Activated T-helper 2 cell treated with anti-CD3 and anti-CD28 coated beads, Interferon-gamma antibody, Interleukin-2, Interleukin-4, amounts not matched to agents 10 μg/mL and 5 μg/mL and 100 μg/mL, durations not matched to agents 14 hours and 24 hours and 36 hours (primary cell): ENCODE measurements at regions not wholly inside any gene's neighbourhood (a gene's known extent, or its start where the extent isn't known, plus 50 kb on each side); places are given as distances from the start of the nearest gene placed in this dataset.
"Not testable (repeated sequence)": the region's sequence is repeated elsewhere in the genome, so short reads cannot be mapped to it uniquely, and the experiment has no call there.

Experiments used
- DNase-seq: peaks from one replicate; pipeline ENCODE4 v3.0.0; 2021; ENCODE audit warnings: low spot score
- H3K27ac Mint-ChIP-seq: one replicate; pipeline ENCODE4 v1.8.0; 2021; ENCODE audit warnings: mixed read lengths
- H3K27me3 Mint-ChIP-seq: one replicate; pipeline ENCODE4 v1.8.0; 2021; ENCODE audit warnings: low read depth, mixed read lengths
- H3K36me3 Mint-ChIP-seq: one replicate; pipeline ENCODE4 v1.8.0; 2021; ENCODE audit warnings: low read depth, mixed read lengths
- H3K4me1 Mint-ChIP-seq: one replicate; pipeline ENCODE4 v1.8.0; 2021; ENCODE audit warnings: low read depth, mixed read lengths
- H3K4me3 Mint-ChIP-seq: one replicate; pipeline ENCODE4 v1.8.0; 2021; ENCODE audit warnings: low read depth, mild to moderate bottlenecking, moderate library complexity, mixed read lengths
- H3K9me3 Mint-ChIP-seq: one replicate; pipeline ENCODE4 v1.8.0; 2021; ENCODE audit warnings: mixed read lengths
- intact Hi-C: fragments of 100-400 bp; cut with micrococcal nuclease; formaldehyde crosslinking; loops from one replicate; pipeline ENCODE4 v1.15.1; 2023

DNA sequence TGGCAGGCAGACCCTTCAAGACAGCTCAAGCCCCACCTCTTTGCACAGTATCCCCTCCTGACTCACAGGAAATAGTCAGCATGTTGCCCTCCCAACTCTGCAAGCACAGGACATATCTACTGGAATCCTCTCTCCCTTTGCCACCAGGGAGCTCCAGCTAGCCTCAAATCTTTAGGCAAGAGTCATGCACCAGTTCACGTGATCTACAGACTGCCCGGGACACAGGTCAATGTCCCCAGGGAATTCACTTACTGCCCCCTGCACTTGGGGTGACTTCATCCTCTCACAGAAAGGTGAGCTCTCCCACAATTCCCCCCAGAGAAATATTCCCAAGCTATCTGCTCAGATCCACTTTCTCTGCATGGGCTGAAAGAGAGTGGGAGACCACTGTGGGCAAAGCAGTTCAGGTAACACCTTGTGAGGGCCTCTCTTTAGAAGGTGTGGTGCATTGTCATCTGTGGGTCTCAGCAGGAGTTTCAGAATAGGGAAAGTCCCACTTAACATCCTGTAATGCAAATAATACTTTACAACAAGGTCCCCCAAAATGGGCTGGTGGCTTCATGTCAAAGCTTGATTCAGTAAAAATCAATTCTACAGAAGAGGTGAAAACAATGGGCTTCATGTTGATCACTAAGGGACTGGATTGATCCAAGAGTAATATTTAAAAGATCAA, 129.9 kb downstream of the NOC3L start:
- no peaks in the 10 kb centered on the region for H3K36me3 Mint-ChIP-seq
- intact Hi-C loops: no loop called here
- no peak for DNase-seq
- H3K27me3 Mint-ChIP-seq: peaks cover 6% of the 10 kb centered on the region
- H3K9me3 Mint-ChIP-seq: no peaks in the 10 kb centered on the region
- H3K27ac Mint-ChIP-seq: no peak overlapping the region
- no peaks in the 10 kb centered on the region for H3K4me1 Mint-ChIP-seq
- H3K4me3 Mint-ChIP-seq: no peak overlapping the region

DNA sequence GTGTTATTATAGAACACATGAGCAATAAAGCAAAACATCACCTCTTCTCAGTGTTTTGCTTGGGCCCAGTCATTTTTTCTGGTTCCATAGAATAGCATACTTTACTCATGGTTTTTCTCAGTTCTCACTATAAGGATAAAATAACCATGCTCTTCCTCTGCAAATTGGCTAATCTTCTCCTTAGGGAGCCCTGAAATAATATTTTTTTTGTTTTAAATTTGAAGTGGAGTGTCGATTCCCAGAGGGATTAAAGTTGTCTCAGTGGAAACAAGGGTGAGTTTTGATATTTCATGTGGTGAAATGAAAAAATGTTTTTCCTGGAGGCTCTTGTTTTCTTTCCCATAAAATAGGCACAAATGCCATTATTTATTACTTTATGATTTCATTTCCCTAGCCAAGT, 127.3 kb downstream of the NOC3L start:
- H3K27me3 Mint-ChIP-seq: peaks cover 6% of the 10 kb centered on the region
- no peak for DNase-seq
- H3K36me3 Mint-ChIP-seq: no peaks in the 10 kb centered on the region
- no peak overlapping the region for H3K27ac Mint-ChIP-seq
- no peaks in the 10 kb centered on the region for H3K9me3 Mint-ChIP-seq
- no peak overlapping the region for H3K4me3 Mint-ChIP-seq
- intact Hi-C loops: no loop called here
- no peaks in the 10 kb centered on the region for H3K4me1 Mint-ChIP-seq

DNA sequence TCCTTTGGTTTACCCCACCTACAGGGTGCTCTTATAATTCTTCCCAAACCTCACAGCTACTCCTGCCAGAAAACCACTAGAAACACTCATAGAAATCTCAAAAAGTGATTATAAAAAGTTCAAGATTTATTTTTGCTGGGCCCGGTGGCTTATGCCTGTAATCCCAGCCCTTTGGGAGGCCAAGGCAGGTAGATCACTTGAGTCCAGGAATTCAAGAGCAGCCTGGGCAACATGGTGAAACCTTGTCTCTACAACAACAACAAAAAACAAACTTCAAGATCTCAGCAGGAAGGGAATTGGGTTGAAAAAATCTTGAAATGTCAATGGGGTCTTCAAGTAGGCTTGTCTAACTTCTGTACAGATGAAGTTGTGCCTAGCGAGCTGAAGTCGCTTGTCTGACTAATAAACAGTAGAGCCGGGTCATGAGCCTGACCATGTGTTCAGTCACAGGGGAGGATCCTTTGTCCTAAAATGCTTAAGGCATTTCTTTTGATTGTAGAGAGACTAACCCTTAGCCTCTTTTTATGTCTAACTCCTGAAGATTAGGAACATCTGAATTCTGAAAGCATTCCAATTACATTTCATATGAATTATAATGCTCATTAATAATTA, 124.6 kb downstream of the NOC3L start:
- H3K27me3 Mint-ChIP-seq: peaks cover 8% of the 10 kb centered on the region
- no peak overlapping the region for H3K27ac Mint-ChIP-seq
- no peak for DNase-seq
- no peaks in the 10 kb centered on the region for H3K4me1 Mint-ChIP-seq
- no peak overlapping the region for H3K4me3 Mint-ChIP-seq
- H3K36me3 Mint-ChIP-seq: no peaks in the 10 kb centered on the region
- H3K9me3 Mint-ChIP-seq: no peaks in the 10 kb centered on the region
- intact Hi-C loops: no loop called here

DNA sequence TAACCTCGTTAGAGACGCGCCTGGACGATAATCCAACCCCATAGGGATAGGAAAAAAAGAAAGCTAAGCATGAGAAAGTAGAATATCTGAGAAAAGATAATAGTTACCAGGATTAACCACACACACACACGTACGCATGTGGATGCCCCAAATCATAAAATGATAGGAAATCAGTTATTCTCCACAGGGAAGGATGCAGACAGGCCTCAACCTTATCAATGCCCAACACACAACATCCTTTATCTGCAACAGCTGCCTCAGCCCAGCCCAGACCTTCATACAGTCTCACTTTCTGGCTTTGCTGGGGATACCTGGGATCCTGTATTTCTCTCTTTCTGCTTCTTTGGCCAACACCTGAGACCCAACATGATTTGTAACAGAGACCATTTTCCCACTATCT, 123.0 kb downstream of the NOC3L start:
- no peak for DNase-seq
- Mint-ChIP-seq H3K27me3 (peaks cover 8% of the 10 kb centered on the region), H3K27ac (no peak overlapping the region), H3K4me1 (no peaks in the 10 kb centered on the region), H3K36me3 (no peaks in the 10 kb centered on the region), H3K9me3 (no peaks in the 10 kb centered on the region), H3K4me3 (no peak overlapping the region)
- intact Hi-C loops: no loop called here

DNA sequence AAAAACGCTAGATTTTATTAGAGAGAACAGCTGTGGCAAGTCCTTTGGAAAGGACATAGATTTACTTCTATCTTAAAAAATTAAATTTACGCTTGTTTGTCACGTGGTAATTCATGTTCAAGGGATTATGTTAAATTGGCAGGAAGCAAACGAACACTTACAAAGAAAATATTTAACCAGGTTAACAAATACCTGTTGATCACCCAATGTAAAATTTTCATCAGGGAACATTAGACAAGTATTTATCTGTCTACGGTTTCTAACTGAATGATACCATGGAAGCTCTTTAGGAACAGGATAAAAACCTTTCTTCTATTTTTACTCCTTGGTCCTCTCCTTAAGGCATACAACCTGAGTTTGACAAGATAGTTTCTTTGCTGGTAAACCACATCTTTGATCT, 122.2 kb downstream of the NOC3L start:
- Mint-ChIP-seq H3K9me3 (no peaks in the 10 kb centered on the region), H3K27ac (no peak overlapping the region), H3K4me1 (no peaks in the 10 kb centered on the region), H3K36me3 (no peaks in the 10 kb centered on the region), H3K27me3 (peaks cover 8% of the 10 kb centered on the region), H3K4me3 (no peak overlapping the region)
- intact Hi-C loops: no loop called here
- DNase-seq: no peak

DNA sequence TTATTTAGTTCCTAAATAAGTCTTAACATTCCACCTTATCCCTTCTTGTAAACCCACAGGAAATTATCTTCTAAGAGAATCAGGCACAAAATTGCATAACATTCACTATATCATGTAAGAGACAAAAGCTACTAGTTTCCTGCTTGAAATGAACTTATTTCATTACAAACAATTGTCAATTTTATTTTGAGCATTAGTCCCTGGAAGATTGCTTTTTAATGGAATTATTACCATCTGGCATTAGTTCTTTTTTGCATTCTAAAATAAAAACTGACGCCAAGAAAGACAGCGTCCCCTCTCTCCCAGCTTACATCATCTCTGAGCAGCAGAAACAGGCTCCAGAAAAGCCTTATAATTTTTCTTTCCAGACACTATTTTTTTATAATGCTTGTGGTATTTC, 121.8 kb downstream of the NOC3L start:
- Mint-ChIP-seq H3K9me3 (no peaks in the 10 kb centered on the region), H3K36me3 (no peaks in the 10 kb centered on the region), H3K4me1 (no peaks in the 10 kb centered on the region), H3K4me3 (no peak overlapping the region), H3K27ac (no peak overlapping the region), H3K27me3 (peaks cover 8% of the 10 kb centered on the region)
- DNase-seq: no peak
- intact Hi-C loops: no loop called here

DNA sequence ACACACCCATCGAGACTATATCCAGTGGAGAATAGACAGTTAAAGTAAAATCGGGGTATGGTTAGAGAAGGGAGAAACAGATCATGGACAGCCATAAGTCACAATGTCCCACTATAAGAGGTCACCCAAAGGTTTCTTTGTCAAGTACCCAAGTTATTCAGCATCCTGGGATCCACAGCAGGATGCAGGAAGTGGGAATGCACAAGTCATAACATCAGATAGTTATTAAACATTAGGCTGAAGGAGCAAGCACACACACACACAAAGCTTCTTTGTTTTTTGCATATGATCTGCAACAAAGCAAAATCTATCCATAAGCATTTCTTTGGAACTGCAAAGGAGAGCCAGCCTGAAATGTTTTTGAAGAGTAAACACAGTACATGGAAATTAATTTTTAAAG, 111.6 kb downstream of the NOC3L start:
- DNase-seq: no peak
- no peak overlapping the region for H3K4me3 Mint-ChIP-seq
- H3K4me1 Mint-ChIP-seq: no peaks in the 10 kb centered on the region
- no peaks in the 10 kb centered on the region for H3K9me3 Mint-ChIP-seq
- no peaks in the 10 kb centered on the region for H3K36me3 Mint-ChIP-seq
- H3K27ac Mint-ChIP-seq: no peak overlapping the region
- peaks cover 11% of the 10 kb centered on the region for H3K27me3 Mint-ChIP-seq
- intact Hi-C loops: no loop called here

DNA sequence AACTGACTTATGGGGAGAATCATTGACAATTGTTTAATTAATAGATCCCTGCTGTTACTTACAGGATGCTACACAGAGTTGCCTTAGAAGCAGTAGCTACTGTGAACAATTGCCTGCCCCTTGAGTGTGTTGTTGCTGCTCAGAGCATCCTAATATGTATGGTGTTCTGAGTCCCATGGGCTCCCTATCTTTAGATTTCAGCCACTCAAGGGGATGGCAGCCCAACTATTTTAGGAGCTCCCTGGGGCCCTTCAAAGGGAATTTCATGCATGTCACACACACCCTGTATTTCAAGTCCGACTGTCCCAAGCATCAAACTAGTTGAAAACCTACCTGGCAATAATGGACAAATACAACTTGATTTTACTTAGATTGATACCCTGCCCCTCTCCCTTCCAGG, 111.2 kb downstream of the NOC3L start:
- intact Hi-C loops: no loop called here
- H3K36me3 Mint-ChIP-seq: no peaks in the 10 kb centered on the region
- DNase-seq: no peak
- no peak overlapping the region for H3K27ac Mint-ChIP-seq
- peaks cover 13% of the 10 kb centered on the region for H3K27me3 Mint-ChIP-seq
- no peaks in the 10 kb centered on the region for H3K4me1 Mint-ChIP-seq
- H3K4me3 Mint-ChIP-seq: no peak overlapping the region
- H3K9me3 Mint-ChIP-seq: no peaks in the 10 kb centered on the region

DNA sequence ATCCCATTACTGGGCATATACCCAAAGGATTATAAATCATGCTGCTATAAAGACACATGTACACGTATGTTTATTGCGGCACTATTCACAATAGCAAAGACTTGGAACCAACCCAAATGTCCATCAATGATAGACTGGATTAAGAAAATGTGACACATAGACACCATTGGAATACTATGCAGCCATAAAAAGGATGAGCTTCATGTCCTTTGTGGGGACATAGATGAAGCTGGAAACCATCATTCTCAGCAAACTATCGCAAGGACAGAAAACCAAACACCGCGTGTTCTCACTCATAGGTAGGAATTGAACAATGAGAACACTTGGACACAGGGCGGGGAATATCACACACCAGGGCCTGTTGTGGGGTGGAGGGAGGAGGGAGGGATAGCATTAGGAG, 105.3 kb downstream of the NOC3L start:
- H3K27ac Mint-ChIP-seq, H3K4me3 Mint-ChIP-seq, intact Hi-C loops, H3K36me3 Mint-ChIP-seq, H3K27me3 Mint-ChIP-seq, H3K4me1 Mint-ChIP-seq, DNase-seq, H3K9me3 Mint-ChIP-seq: not testable (repeated sequence)

DNA sequence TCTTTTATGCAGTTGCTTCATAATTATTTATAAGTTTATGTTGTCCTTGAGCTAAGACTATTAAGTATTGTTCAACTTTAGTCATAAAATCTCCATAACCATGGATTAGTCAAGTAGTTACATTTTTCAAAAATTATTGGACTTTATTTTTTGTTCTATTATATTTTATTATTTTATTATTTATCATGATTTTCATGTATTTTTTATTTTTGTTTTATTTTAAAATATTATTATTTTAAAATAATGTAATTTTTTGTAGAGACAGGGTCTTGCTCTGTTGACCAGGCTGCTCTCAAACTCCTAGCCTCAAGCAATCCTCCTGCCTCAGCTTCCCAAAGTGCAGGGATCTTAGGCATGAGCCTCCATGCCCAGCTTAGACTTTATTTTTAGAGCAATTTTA, 102.3 kb downstream of the NOC3L start:
- Mint-ChIP-seq H3K27ac (no peak overlapping the region), H3K9me3 (no peaks in the 10 kb centered on the region), H3K4me1 (no peaks in the 10 kb centered on the region), H3K27me3 (peaks cover 6% of the 10 kb centered on the region), H3K4me3 (no peak overlapping the region), H3K36me3 (no peaks in the 10 kb centered on the region)
- intact Hi-C loops: no loop called here
- DNase-seq: no peak

DNA sequence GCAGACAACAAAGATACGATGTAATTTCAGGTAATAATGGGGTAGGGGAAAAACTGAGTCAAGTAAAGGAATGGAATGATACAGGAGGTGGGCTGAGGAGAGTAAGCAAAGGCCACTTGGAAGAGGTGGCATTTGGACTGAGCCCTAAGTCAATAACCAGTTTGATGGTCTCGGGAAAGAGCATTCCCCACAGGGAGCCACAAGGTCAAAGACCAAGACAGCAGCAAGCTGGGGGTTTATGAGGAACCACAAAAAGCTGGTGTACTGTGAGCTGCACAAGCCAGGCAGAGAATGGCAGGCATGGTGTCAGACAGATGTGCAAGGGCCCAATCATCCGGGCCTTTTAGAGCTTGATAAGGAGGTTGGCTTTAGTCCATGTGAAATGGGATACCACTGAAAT, 98.7 kb downstream of the NOC3L start:
- Mint-ChIP-seq H3K9me3 (no peaks in the 10 kb centered on the region), H3K27me3 (peaks cover 3% of the 10 kb centered on the region), H3K4me3 (no peak overlapping the region), H3K27ac (no peak overlapping the region), H3K36me3 (no peaks in the 10 kb centered on the region), H3K4me1 (no peaks in the 10 kb centered on the region)
- no peak for DNase-seq
- intact Hi-C loops: no loop called here

DNA sequence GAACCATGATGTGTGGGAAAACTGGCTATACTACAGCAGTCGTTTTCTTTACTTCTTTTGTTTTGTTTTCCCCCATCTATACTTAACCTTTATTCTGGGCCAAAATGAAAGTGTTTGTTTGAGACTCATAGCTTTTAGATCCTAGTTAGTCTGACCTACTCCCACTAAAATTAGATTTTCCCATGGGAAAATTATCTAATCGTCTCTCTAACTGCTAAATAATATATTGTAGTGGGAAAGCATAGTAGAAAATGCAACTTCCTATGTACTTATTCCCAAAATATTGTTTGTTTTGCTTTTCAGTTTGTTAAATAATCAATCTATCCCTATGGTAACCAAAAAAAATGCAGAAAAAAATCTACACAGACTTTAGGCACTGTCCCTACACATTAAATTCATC, 96.6 kb downstream of the NOC3L start:
- Mint-ChIP-seq H3K27ac (no peak overlapping the region), H3K9me3 (peaks cover 2% of the 10 kb centered on the region), H3K4me1 (no peaks in the 10 kb centered on the region), H3K36me3 (no peaks in the 10 kb centered on the region), H3K27me3 (peaks cover 3% of the 10 kb centered on the region), H3K4me3 (no peak overlapping the region)
- intact Hi-C loops: no loop called here
- no peak for DNase-seq

DNA sequence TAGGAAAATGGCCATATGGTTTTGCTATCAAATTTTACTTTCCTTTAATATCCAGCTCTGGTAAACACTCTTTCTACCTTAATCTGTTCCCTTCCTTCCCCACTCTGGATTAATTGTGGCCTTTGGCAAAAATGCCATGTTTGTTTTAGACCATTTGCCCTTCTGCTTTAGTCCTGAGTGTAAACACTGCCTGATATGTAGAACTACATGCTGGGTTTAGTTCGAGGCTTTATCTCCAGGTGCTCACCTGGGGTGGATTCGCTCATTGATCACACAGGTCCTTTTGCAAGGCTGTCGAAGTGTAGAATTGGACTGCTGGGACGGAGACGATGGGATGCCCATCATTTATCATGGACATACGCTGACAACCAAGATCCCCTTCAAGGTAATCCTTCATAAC, 94.1 kb downstream of the NOC3L start:
- intact Hi-C loops: no loop called here
- H3K27me3 Mint-ChIP-seq: peaks cover 1% of the 10 kb centered on the region
- no peak overlapping the region for H3K4me3 Mint-ChIP-seq
- no peaks in the 10 kb centered on the region for H3K4me1 Mint-ChIP-seq
- peaks cover 14% of the 10 kb centered on the region for H3K9me3 Mint-ChIP-seq
- no peaks in the 10 kb centered on the region for H3K36me3 Mint-ChIP-seq
- no peak for DNase-seq
- H3K27ac Mint-ChIP-seq: no peak overlapping the region
